ENCODE measurements at regions not wholly inside any gene's neighbourhood (a gene's known extent, or its start where the extent isn't known, plus 50 kb on each side); places are given as distances from the start of the nearest gene placed in this dataset.

- no peak overlapping the region for H3K9ac ChIP-seq
- DNase-seq (ENCODE audit: low spot score): no peak
- H3K4me2 ChIP-seq: no peak overlapping the region
- Mint-ChIP-seq H3K27ac (no peak overlapping the region), H3K36me3 (peaks cover 3% of the 10 kb centered on the region), H3K4me3 (no peak overlapping the region), H3K27me3 (ENCODE audit: insufficient read depth, low read depth) (peaks cover 12% of the 10 kb centered on the region), H3K9me3 (peaks cover 9% of the 10 kb centered on the region), H3K4me1 (peaks cover 37% of the 10 kb centered on the region)
- no peak overlapping the region for H3K4me3 ChIP-seq
- no peaks in the 10 kb centered on the region for H3F3A ChIP-seq (ENCODE audit: low read depth)
- H3K4me1 ChIP-seq: peaks cover 17% of the 10 kb centered on the region
- no peaks in the 10 kb centered on the region for H3K79me2 ChIP-seq (ENCODE audit: low read depth)
- no peak overlapping the region for H2AFZ ChIP-seq (replicated peaks)
- no peaks in the 10 kb centered on the region for H3K27me3 ChIP-seq
- no peaks in the 10 kb centered on the region for H3K9me3 ChIP-seq (ENCODE audit: low read depth)
- no peak for TF ChIP-seq EZH2phosphoT487 (IDR thresholded peaks at IDR 0.05)
- no peak for TF ChIP-seq CTCF (IDR thresholded peaks at IDR 0.05)
- no peak for TF ChIP-seq EZH2 (IDR thresholded peaks at IDR 0.05)
- no peak overlapping the region for H3K27ac ChIP-seq
- no peaks in the 10 kb centered on the region for H4K20me1 ChIP-seq (ENCODE audit: low read depth)
- H3K36me3 ChIP-seq: no peaks in the 10 kb centered on the region
These were observed 126.2 kb upstream of the ETS2 start for GRCh38 chr21:38679534-38679933.

GRCh38 chr21:38680401-38680800, 125.3 kb upstream of the ETS2 start:
- H3K4me2 ChIP-seq: no peak overlapping the region
- H3K9ac ChIP-seq: no peak overlapping the region
- H3K79me2 ChIP-seq (ENCODE audit: low read depth): no peaks in the 10 kb centered on the region
- no peaks in the 10 kb centered on the region for H3K36me3 ChIP-seq
- H3K27ac Mint-ChIP-seq: no peak overlapping the region
- no peak overlapping the region for H3K4me3 Mint-ChIP-seq
- no peak overlapping the region for H2AFZ ChIP-seq (replicated peaks)
- H3K27me3 ChIP-seq: no peaks in the 10 kb centered on the region
- no peak for DNase-seq (ENCODE audit: low spot score)
- H3K9me3 Mint-ChIP-seq: peaks cover 11% of the 10 kb centered on the region
- H3K36me3 Mint-ChIP-seq: peaks cover 3% of the 10 kb centered on the region
- no peak overlapping the region for H3K4me3 ChIP-seq
- peaks cover 17% of the 10 kb centered on the region for H3K4me1 ChIP-seq
- H3K4me1 Mint-ChIP-seq: peaks cover 38% of the 10 kb centered on the region
- TF ChIP-seq EZH2 (IDR thresholded peaks at IDR 0.05) (no peak), CTCF (IDR thresholded peaks at IDR 0.05) (no peak), EZH2phosphoT487 (IDR thresholded peaks at IDR 0.05) (no peak)
- H3K27ac ChIP-seq: no peak overlapping the region
- peaks cover 12% of the 10 kb centered on the region for H3K27me3 Mint-ChIP-seq (ENCODE audit: insufficient read depth, low read depth)
- no peaks in the 10 kb centered on the region for H3K9me3 ChIP-seq (ENCODE audit: low read depth)
- H4K20me1 ChIP-seq (ENCODE audit: low read depth): no peaks in the 10 kb centered on the region
- no peaks in the 10 kb centered on the region for H3F3A ChIP-seq (ENCODE audit: low read depth)

GRCh38 chr21:38683222-38683621, 122.5 kb upstream of the ETS2 start:
- Histone ChIP-seq H3K27me3 (no peaks in the 10 kb centered on the region), H3K4me1 (peaks cover 17% of the 10 kb centered on the region), H3K79me2 (ENCODE audit: low read depth) (no peaks in the 10 kb centered on the region), H2AFZ (replicated peaks) (no peak overlapping the region), H3F3A (ENCODE audit: low read depth) (no peaks in the 10 kb centered on the region), H3K9ac (no peak overlapping the region), H3K4me3 (no peak overlapping the region), H4K20me1 (ENCODE audit: low read depth) (no peaks in the 10 kb centered on the region), H3K9me3 (ENCODE audit: low read depth) (no peaks in the 10 kb centered on the region), H3K36me3 (no peaks in the 10 kb centered on the region), H3K4me2 (peak overlapping the region; percentile 26), H3K27ac (no peak overlapping the region)
- no peak for DNase-seq (ENCODE audit: low spot score)
- TF ChIP-seq CTCF (IDR thresholded peaks at IDR 0.05): no peak
- TF ChIP-seq EZH2phosphoT487 (IDR thresholded peaks at IDR 0.05): no peak
- no peak for TF ChIP-seq EZH2 (IDR thresholded peaks at IDR 0.05)
- peaks cover 27% of the 10 kb centered on the region for H3K9me3 Mint-ChIP-seq
- H3K36me3 Mint-ChIP-seq: peaks cover 2% of the 10 kb centered on the region
- H3K4me3 Mint-ChIP-seq: no peak overlapping the region
- peaks cover 22% of the 10 kb centered on the region for H3K4me1 Mint-ChIP-seq
- H3K27ac Mint-ChIP-seq: no peak overlapping the region
- H3K27me3 Mint-ChIP-seq (ENCODE audit: insufficient read depth, low read depth): peaks cover 15% of the 10 kb centered on the region
